HEK293T (cell line): ENCODE measurements at regions not wholly inside any gene's neighbourhood (a gene's known extent, or its start where the extent isn't known, plus 50 kb on each side); places are given as distances from the start of the nearest gene placed in this dataset.

Source experiments
- CTCF ChIA-PET: fragments of 350-600 bp; formaldehyde crosslinking; extraction: SDS; loops from one replicate; lab custom pipeline; 2021; ENCODE audit warnings: antibody characterized with exemption, inconsistent platforms; lab: Yijun Ruan, JAX
- POLR2A ChIA-PET: fragments of 350-600 bp; formaldehyde crosslinking; extraction: SDS; loops from one replicate; lab custom pipeline; 2020; ENCODE audit warnings: antibody characterized with exemption, inconsistent platforms; lab: Yijun Ruan, JAX
- DNase-seq: peaks from one replicate; pipeline ENCODE4 v3.0.0; 2012; ENCODE audit warnings: mixed read lengths; ENCODE audit errors: extremely low spot score
- ARNT ChIP-seq: fragments of 450-650 bp; IDR thresholded peaks from 2 replicates; pipeline ENCODE4 v1.6.1; 2017; ENCODE audit warnings: mild to moderate bottlenecking
- BHLHE40 ChIP-seq: fragments of 450-650 bp; IDR thresholded peaks from 2 replicates; pipeline ENCODE4 v1.6.1; 2016; ENCODE audit warnings: mild to moderate bottlenecking, moderate library complexity, borderline replicate concordance
- CTBP1 ChIP-seq: fragments of 450-650 bp; IDR thresholded peaks from 2 replicates; pipeline ENCODE4 v1.6.1; 2016; ENCODE audit warnings: borderline replicate concordance
- ELF4 ChIP-seq: fragments of 450-650 bp; IDR thresholded peaks from 2 replicates; pipeline ENCODE4 v1.6.1; 2017; ENCODE audit warnings: antibody characterized with exemption
- FOXA1 ChIP-seq: fragments of 450-650 bp; IDR thresholded peaks from 2 replicates; pipeline ENCODE4 v1.6.1; 2016; ENCODE audit warnings: mild to moderate bottlenecking
- FOXK2 ChIP-seq: fragments of 450-650 bp; IDR thresholded peaks from 2 replicates; pipeline ENCODE4 v1.6.1; 2016; ENCODE audit warnings: mild to moderate bottlenecking
- FOXM1 ChIP-seq: fragments of 450-650 bp; IDR thresholded peaks from 2 replicates; pipeline ENCODE4 v1.6.1; 2017; ENCODE audit warnings: mild to moderate bottlenecking, borderline replicate concordance
- HDGF ChIP-seq: fragments of 450-650 bp; IDR thresholded peaks from 2 replicates; pipeline ENCODE4 v1.6.1; 2017; ENCODE audit warnings: antibody characterized with exemption, borderline replicate concordance
- L3MBTL2 ChIP-seq: fragments of 450-650 bp; conservative IDR thresholded peaks from 2 replicates; pipeline ENCODE4 v1.6.1; 2016; ENCODE audit warnings: mild to moderate bottlenecking
- LEF1 ChIP-seq: fragments of 450-650 bp; IDR thresholded peaks from 2 replicates; pipeline ENCODE4 v1.6.1; 2017; ENCODE audit warnings: mild to moderate bottlenecking, borderline replicate concordance
- NFRKB ChIP-seq: fragments of 450-650 bp; IDR thresholded peaks from 2 replicates; pipeline ENCODE4 v1.6.1; 2016; ENCODE audit warnings: mild to moderate bottlenecking, moderate library complexity
- PKNOX1 ChIP-seq: fragments of 450-650 bp; IDR thresholded peaks from 2 replicates; pipeline ENCODE4 v1.6.1; 2016
- SP1 ChIP-seq: fragments of 450-650 bp; IDR thresholded peaks from 2 replicates; pipeline ENCODE4 v1.6.1; 2017
- SUZ12 ChIP-seq: fragments of 450-650 bp; IDR thresholded peaks from 2 replicates; pipeline ENCODE4 v1.6.1; 2016; ENCODE audit warnings: mild to moderate bottlenecking
- TARDBP ChIP-seq: fragments of 450-650 bp; IDR thresholded peaks from 2 replicates; pipeline ENCODE4 v1.6.1; 2016
- ZNF384 ChIP-seq: fragments of 450-650 bp; IDR thresholded peaks from 2 replicates; pipeline ENCODE4 v1.6.1; 2016

DNA sequence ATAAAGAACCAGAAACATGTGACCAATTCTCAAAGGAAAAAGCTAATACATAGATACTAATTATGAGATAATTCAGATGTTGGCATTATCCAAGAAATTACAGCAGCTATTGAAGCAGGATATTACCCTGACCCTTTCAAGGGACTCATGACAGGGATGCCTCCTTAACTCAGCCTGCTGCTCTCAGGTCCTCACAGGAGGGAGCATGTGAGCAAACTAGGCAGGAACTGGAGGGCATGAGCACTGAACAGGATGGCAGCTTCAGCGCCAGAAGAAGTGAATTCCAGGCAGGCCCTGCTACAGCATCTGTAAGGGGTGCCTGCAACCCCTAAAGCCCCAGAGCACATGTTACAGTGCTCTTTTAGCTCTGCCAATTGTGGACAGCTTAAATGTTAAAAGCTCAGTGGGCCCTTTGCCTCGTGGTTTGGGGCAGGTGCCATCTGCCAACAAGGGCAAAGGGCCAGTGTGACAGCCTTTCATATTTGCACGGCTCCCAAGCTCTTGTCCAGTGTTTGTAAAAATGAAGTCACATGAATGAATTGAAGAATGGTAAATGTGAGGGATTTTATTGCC lies 464.7 kb upstream of the COX7C start:
- no peak for TF ChIP-seq ARNT
- TF ChIP-seq BHLHE40 = no peak
- no peak for TF ChIP-seq CTBP1
- TF ChIP-seq FOXA1 = no peak
- no peak for TF ChIP-seq SUZ12
- ChIA-PET POLR2A (no interaction called here), CTCF (no interaction called here)
- DNase-seq = no peak

DNA sequence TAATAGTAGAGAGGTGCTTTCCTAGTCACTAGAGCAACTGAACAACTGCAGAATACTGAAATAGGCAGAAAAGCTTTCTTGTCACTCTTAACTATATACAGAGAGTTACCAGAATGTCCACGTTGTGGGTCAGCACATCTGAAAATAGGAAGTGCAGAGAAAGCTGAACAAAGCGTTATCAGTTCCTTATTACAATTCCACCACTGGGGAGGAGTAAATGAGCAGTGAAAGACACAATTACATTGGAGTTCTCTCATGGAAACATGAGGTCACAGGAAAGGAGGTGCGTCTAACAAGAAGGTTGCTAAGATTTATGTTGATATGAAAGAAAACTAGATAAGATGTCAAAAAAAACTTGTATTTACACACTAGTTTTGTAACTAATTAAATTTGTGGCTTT lies 461.9 kb upstream of the COX7C start:
- no peak for DNase-seq
- POLR2A ChIA-PET = no interaction called here
- TF ChIP-seq FOXA1 (no peak), LEF1 (no peak), FOXK2 (no peak), NFRKB (no peak), FOXM1 (no peak), SUZ12 (no peak), SP1 (no peak), CTBP1 (no peak), PKNOX1 (no peak), TARDBP (no peak), HDGF (no peak), ELF4 (no peak), BHLHE40 (no peak), L3MBTL2 (no peak), ARNT (no peak), ZNF384 (no peak)
- CTCF ChIA-PET = no interaction called here

DNA sequence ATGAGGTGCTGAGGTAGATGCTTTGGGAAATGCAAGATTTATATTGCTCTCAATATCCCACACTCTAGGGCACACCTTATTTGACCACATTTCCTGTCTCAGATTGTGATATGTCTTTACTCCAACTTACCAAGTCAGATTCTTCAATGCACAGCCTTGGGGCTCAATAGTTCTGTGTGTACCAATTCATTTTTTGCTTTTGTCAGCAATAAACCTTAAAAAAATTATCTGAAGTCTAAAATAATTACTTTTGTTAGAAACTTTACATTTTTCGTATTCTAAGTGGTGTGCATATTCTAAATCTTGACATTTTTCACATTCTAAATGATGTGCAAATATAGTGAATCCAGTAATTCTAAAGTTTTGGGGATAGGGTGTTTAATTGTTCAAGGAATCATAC lies 447.5 kb upstream of the COX7C start:
- CTCF ChIA-PET = no interaction called here

DNA sequence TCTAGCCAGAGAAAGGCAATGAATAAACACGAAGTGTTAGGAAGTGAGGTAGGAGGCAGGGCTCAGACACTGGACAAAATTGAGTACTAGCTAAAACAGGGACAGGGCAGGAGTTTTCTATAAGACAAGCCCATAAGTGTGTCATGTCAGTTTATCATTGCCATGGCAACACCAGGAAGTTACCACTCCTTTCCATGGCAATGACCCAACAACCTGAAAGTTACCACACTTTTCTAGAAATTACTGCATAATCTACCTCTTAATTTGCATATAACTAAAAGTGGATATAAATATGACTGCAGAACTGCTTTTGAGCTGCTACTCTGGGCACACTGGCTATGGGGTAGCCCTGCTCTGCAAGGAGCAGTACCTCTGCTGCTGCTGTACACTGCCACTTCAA lies 442.5 kb upstream of the COX7C start:
- TF ChIP-seq ARNT (no peak), FOXK2 (no peak), SP1 (no peak), CTBP1 (no peak), FOXM1 (no peak), BHLHE40 (no peak), ELF4 (no peak), LEF1 (no peak), HDGF (no peak), PKNOX1 (no peak), SUZ12 (no peak), NFRKB (no peak), FOXA1 (no peak), TARDBP (no peak), L3MBTL2 (no peak), ZNF384 (no peak)
- CTCF ChIA-PET = interaction anchor here (0.6 to 1.7 kb wide), 2 partner anchors 20 to 31 kb away, joined by 3 read pairs; no protein-coding TSS in a partner anchor

More for the DNA sequence above, 447.5 kb upstream of the COX7C start:
- POLR2A ChIA-PET = no interaction called here
- DNase-seq = no peak
- TF ChIP-seq SP1 (no peak), ARNT (no peak), TARDBP (no peak), PKNOX1 (no peak), ZNF384 (no peak), BHLHE40 (no peak), CTBP1 (no peak)

GRCh38 chr5:86199287-86199686 lies 418.5 kb upstream of the COX7C start:
- POLR2A ChIA-PET = no interaction called here
- no peak for TF ChIP-seq FOXM1
- TF ChIP-seq PKNOX1 = no peak
- no peak for TF ChIP-seq ELF4
- no peak for TF ChIP-seq NFRKB
- TF ChIP-seq ZNF384 = no peak
- no peak for TF ChIP-seq L3MBTL2
- no peak for TF ChIP-seq TARDBP
- TF ChIP-seq SUZ12 = no peak
- no peak for TF ChIP-seq FOXA1
- no peak for TF ChIP-seq LEF1
- no peak for TF ChIP-seq FOXK2
- TF ChIP-seq BHLHE40 = no peak
- no peak for TF ChIP-seq HDGF
- TF ChIP-seq ARNT = no peak
- TF ChIP-seq SP1 = no peak
- no peak for TF ChIP-seq CTBP1
- DNase-seq = no peak
- CTCF ChIA-PET = no interaction called here

More for the DNA sequence above, 442.5 kb upstream of the COX7C start:
- POLR2A ChIA-PET = no interaction called here
- no peak for DNase-seq

DNA sequence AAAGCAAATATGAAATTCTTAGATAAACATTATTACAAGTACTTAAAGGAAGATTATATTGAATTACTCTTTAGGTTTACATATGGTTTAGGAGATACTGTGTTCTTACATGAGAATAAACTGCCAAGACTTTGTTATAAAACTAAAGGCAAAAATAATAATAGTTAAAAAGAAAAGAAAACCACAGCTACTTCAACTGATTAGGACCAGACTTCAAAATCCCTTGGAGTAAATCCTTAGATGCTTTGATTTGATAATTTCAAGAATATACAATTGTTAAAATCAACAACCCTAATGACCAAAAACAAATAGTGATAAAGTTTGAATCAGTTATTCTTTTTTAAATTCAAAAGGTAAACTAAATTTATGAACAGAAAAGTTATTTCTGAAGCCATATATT lies 389.6 kb upstream of the COX7C start:
- ChIA-PET POLR2A (no interaction called here), CTCF (no interaction called here)
- DNase-seq = no peak
- TF ChIP-seq HDGF (no peak), FOXK2 (no peak), NFRKB (no peak), ARNT (no peak), TARDBP (no peak), FOXM1 (no peak), ZNF384 (no peak), SUZ12 (no peak), FOXA1 (no peak), PKNOX1 (no peak), BHLHE40 (no peak), LEF1 (no peak), ELF4 (no peak), SP1 (no peak)
